ENCODE measurements at regions not wholly inside any gene's neighbourhood (a gene's known extent, or its start where the extent isn't known, plus 50 kb on each side); places are given as distances from the start of the nearest gene placed in this dataset. TPM values are rescaled to one million over a fixed set of nuclear protein-coding genes. Genes with fewer than 3 reads are reported as not detected.

DNA sequence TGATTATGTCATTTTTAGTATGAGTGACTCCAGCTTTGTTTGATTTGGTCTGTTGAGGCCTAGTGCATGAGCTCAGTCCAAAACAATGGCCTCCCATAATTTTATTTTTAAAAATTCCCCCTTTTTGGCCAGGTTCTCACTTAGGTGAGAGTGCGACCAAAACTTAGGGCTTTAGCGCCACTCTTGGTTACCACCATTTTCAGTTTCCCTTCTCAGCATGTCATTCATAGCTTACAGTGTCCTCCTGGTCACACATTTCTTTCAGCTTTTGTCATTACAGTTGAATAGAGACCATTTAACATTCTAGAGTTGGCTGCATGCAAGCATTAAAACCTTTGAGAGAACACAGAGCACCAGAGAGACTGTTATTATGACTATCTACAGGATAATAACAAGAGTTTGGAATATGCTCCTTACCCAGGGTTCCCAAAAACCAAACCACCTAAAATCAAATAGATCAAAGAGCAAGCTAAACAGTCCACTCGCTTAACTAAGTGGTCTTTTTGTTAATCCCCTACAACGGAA, 85.4 kb downstream of the TLR5 start:
- no peak overlapping the region for H4K5ac ChIP-seq (ENCODE audit: low read depth, low read length)
- H4K91ac ChIP-seq (ENCODE audit: insufficient read depth, low read depth, low read length), result no peak overlapping the region
- no peak overlapping the region for H3K4me2 ChIP-seq (ENCODE audit: low read depth, low read length)
- no peak overlapping the region for H3K18ac ChIP-seq (ENCODE audit: low read depth, low read length)
- H3K27me3 ChIP-seq (ENCODE audit: control insufficient read depth, insufficient read depth, low read length), result peaks cover 13% of the 10 kb centered on the region
- intact Hi-C loops (cut with micrococcal nuclease), result no loop called here
- no CpG with 5 or more reads among the region's 4 CpGs for WGBS, 2 experiments (ENCODE audit: extremely low coverage in 2 of 2, insufficient read length in 1 of 2)
- H2AFZ ChIP-seq (replicated peaks; ENCODE audit: low read length, poor library complexity), result no peak overlapping the region
- no peaks in the 10 kb centered on the region for H3K36me3 ChIP-seq (ENCODE audit: control insufficient read depth, insufficient read depth, low read length)
- POLR2A ChIA-PET (ENCODE audit: unreplicated experiment), result no interaction called here
- H3K23ac ChIP-seq (ENCODE audit: low read depth, low read length), result no peak overlapping the region
- H3K4ac ChIP-seq (ENCODE audit: low read depth, low read length), result no peak overlapping the region
- no peak overlapping the region for H4K8ac ChIP-seq (ENCODE audit: low read depth in 2 of 2, low read length in 2 of 2)
- H3K4me3 ChIP-seq (ENCODE audit: insufficient read depth, low read depth, low read length), result no peak overlapping the region
- H3K27ac ChIP-seq (ENCODE audit: insufficient read depth, low read length), result no peak overlapping the region
- H3K9me1 ChIP-seq (ENCODE audit: insufficient read depth, low read length), result no peaks in the 10 kb centered on the region
- H3K14ac ChIP-seq (replicated peaks; ENCODE audit: low read depth, low read length), result no peak overlapping the region
- ATAC-seq (ENCODE audit: low read depth), result no peak
- in situ Hi-C loops (cut with MboI; ENCODE audit: low sequenced_read_pairs), result no loop called here
- DNase-seq, result no peak
- H4K20me1 ChIP-seq (ENCODE audit: insufficient read depth, low read length), result no peaks in the 10 kb centered on the region
- no peak overlapping the region for H2AK9ac ChIP-seq (replicated peaks; ENCODE audit: low read depth, low read length, poor library complexity)
- H2BK15ac ChIP-seq (ENCODE audit: low read depth, low read length), result no peak overlapping the region
- dilution Hi-C loops (cut with HindIII; ENCODE audit: low sequenced_read_pairs, unreplicated experiment), result no loop called here
- TF ChIP-seq, protein P1, sequence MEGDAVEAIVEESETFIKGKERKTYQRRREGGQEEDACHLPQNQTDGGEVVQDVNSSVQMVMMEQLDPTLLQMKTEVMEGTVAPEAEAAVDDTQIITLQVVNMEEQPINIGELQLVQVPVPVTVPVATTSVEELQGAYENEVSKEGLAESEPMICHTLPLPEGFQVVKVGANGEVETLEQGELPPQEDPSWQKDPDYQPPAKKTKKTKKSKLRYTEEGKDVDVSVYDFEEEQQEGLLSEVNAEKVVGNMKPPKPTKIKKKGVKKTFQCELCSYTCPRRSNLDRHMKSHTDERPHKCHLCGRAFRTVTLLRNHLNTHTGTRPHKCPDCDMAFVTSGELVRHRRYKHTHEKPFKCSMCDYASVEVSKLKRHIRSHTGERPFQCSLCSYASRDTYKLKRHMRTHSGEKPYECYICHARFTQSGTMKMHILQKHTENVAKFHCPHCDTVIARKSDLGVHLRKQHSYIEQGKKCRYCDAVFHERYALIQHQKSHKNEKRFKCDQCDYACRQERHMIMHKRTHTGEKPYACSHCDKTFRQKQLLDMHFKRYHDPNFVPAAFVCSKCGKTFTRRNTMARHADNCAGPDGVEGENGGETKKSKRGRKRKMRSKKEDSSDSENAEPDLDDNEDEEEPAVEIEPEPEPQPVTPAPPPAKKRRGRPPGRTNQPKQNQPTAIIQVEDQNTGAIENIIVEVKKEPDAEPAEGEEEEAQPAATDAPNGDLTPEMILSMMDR (conservative IDR thresholded peaks at IDR 0.05; ENCODE audit: low read depth, low read length), result no peak
- no peak for TF ChIP-seq NFE2L2 (IDR thresholded peaks at IDR 0.05; ENCODE audit: low read depth, low read length)
- H2BK20ac ChIP-seq (ENCODE audit: low read depth, low read length), result no peak overlapping the region
- CTCF ChIA-PET, result no interaction called here
- no peak overlapping the region for H2AK5ac ChIP-seq (ENCODE audit: low read depth, low read length)
- no peak overlapping the region for H3K9ac ChIP-seq (ENCODE audit: low read depth, low read length)
- no peaks in the 10 kb centered on the region; the same call in 1 of the 2 replicates for H3K9me3 ChIP-seq (ENCODE audit: control insufficient read depth, insufficient read depth, low read length)
- H2BK120ac ChIP-seq (ENCODE audit: low read depth, low read length), result no peak overlapping the region
- no peak overlapping the region for H2BK5ac ChIP-seq (ENCODE audit: low read depth, low read length, poor library complexity, severe bottlenecking)
- H3K4me1 ChIP-seq (ENCODE audit: control insufficient read depth, insufficient read depth, low read length), result no peaks in the 10 kb centered on the region
- H3K79me1 ChIP-seq (ENCODE audit: low read depth in 1 of 2, low read length in 2 of 2), result no peaks in the 10 kb centered on the region
- no peak overlapping the region for H3K56ac ChIP-seq (ENCODE audit: extremely low read depth, insufficient read depth, low read length)
- no TSS peak for BruUV-seq (replicated peaks)

Small RNA genes in the stretch of these regions (microRNA-seq; reads per million reads assigned to microRNA genes)
- not detected for gene NDUFB1P2 (ENCODE audit: insufficient read depth, insufficient read length)

Small RNA genes in the stretch of these regions (small RNA-seq; reads per million reads assigned to genes)
- gene NDUFB1P2, result 0 reads per million in 5 experiments
